Lower leg skin (tissue), 4 donors: ENCODE measurements at regions not wholly inside any gene's neighbourhood (a gene's known extent, or its start where the extent isn't known, plus 50 kb on each side); places are given as distances from the start of the nearest gene placed in this dataset.

Source experiments
- DNase-seq, 2 donors: peaks; one replicate each; pipeline ENCODE4 v3.0.0-alpha.2; 2019; ENCODE audit warnings: low spot score in 2 of 2
- H3K4me3 ChIP-seq: fragments of 200-600 bp; sonication (generic); 2 replicates; pipeline ENCODE4 v1.5.1; 2017; ENCODE audit warnings: mild to moderate bottlenecking, low read depth; ENCODE audit not compliant: poor library complexity, severe bottlenecking
- POLR2A ChIP-seq, 2 donors: fragments of 450-650 bp; IDR thresholded peaks; one replicate each; pipeline ENCODE4 v1.6.1; 2016 to 2017; ENCODE audit warnings: antibody characterized with exemption in 2 of 2, mild to moderate bottlenecking in 1 of 2, moderate library complexity in 1 of 2
- WGBS, 2 donors: methylation state at CpG; one replicate each; pipeline ENCODE4 v1.1.5; 2018; 5-methylcytosine and 5-hydroxymethylcytosine counted together
- intact Hi-C: fragments of 100-400 bp; cut with DNase I; formaldehyde crosslinking; loops from one replicate; pipeline ENCODE4 v1.15.0; 2023; ENCODE audit warnings: low total_unique reads
- TF ChIP-seq, protein P1 (sequence below), 3 donors: fragments of 450-650 bp; IDR thresholded peaks; one replicate each; pipeline ENCODE4 v1.5.1; 2016; ENCODE audit warnings: antibody characterized with exemption in 3 of 3, mild to moderate bottlenecking in 3 of 3, moderate library complexity in 2 of 3

DNA sequence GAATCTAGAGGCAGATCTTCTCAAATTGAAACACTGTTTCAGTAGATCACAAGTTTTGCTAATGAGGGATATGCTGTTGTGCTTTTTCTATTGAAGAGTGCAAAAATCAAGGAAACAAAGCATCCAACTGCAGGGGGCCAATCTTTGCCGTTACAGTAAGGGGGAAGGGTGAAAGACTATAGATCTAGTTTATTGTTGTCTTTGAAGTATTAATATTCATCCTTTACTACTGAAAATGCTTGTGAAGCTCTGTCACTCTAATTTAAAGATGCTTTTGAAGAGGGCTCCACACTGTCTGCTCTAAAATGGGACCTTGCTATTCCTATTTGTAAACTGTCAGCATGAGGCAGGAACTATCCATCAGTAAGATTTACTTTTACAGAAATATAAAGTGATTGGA, 110.3 kb downstream of the MBL2 start:
- no peak for TF ChIP-seq POLR2A (IDR thresholded peaks at IDR 0.05)
- TF ChIP-seq, protein P1, sequence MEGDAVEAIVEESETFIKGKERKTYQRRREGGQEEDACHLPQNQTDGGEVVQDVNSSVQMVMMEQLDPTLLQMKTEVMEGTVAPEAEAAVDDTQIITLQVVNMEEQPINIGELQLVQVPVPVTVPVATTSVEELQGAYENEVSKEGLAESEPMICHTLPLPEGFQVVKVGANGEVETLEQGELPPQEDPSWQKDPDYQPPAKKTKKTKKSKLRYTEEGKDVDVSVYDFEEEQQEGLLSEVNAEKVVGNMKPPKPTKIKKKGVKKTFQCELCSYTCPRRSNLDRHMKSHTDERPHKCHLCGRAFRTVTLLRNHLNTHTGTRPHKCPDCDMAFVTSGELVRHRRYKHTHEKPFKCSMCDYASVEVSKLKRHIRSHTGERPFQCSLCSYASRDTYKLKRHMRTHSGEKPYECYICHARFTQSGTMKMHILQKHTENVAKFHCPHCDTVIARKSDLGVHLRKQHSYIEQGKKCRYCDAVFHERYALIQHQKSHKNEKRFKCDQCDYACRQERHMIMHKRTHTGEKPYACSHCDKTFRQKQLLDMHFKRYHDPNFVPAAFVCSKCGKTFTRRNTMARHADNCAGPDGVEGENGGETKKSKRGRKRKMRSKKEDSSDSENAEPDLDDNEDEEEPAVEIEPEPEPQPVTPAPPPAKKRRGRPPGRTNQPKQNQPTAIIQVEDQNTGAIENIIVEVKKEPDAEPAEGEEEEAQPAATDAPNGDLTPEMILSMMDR (IDR thresholded peaks at IDR 0.05): no peak
- intact Hi-C loops: no loop called here
- WGBS, 2 donors: 21 to 33% methylated on average over 1 of the region's 1 CpG
- DNase-seq: no peak
- H3K4me3 ChIP-seq: no peak overlapping the region

DNA sequence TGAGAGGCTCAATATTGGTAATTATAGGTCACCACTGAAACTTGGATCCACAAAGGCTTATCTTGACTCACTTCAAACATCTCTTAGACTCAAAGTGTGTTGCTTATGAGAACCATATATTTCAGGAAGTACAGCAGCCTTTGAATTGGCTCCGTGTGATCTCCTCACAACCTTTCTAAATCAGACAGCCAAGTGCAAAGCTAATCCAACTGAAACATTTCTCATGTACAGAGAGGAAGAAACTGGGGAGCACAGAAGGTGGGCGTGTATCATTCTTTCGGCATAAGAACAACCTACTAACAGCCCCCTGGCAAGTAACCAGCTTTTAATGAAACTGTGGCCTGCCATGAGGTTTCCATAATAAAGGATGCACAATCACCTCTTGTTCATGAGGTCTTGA, 109.4 kb downstream of the MBL2 start:
- intact Hi-C loops: no loop called here
- WGBS, 2 donors: 66 to 74% methylated on average over 3 of the region's 3 CpGs
- DNase-seq: no peak
- no peak overlapping the region for H3K4me3 ChIP-seq
- TF ChIP-seq, protein P1 (IDR thresholded peaks at IDR 0.05): no peak
- no peak for TF ChIP-seq POLR2A (IDR thresholded peaks at IDR 0.05)

DNA sequence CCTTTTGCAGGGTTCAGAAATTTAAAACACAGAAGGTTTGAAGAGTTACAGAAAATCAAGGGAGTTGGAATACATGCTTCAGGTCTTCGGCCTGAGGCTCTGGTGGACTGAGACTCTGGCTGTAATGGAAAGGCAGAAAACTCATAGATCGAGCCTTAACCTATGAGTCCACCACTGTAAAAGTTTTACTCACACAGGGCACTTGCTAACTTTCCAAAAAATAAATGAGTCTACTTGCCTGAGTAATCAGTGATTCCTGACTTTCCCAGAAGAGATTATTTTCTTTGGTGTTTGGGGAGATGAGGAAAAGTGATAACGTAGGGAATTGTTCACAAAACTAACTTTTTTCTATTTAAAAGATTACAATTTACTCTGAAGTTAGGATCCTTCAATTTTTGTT, 108.0 kb downstream of the MBL2 start:
- no peak overlapping the region for H3K4me3 ChIP-seq
- TF ChIP-seq, protein P1 (IDR thresholded peaks at IDR 0.05): no peak
- 78 to 84% methylated on average over 3 of the region's 3 CpGs for WGBS, 2 donors
- intact Hi-C loops: loop anchor here (5.0 kb wide), 1 partner anchor 1948 kb away; no protein-coding TSS in a partner anchor
- no peak for DNase-seq

DNA sequence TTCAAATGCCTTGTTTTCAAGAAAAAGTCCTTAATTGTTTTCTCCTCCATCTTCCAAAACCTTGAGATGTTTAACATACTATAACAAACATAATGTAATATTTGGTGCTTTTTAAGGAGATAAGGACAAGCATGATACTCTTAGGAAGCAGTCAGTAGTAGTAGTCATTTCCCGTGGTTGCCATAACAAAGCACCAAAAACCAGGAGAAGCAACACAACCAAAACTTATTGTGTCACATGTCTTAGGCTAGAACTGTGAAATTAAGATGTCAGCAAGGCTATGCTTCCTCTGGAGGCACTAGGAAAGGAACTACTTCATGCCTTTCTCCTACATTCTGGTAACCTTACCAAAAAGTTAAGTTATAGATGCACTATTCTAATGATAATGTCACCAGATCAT, 106.8 kb downstream of the MBL2 start:
- H3K4me3 ChIP-seq: no peak overlapping the region
- WGBS, 2 donors: 87 to 95% methylated on average over 1 of the region's 1 CpG
- TF ChIP-seq POLR2A (IDR thresholded peaks at IDR 0.05): no peak
- TF ChIP-seq, protein P1 (IDR thresholded peaks at IDR 0.05): no peak
- DNase-seq: no peak
- intact Hi-C loops: loop anchor here (5.0 kb wide), 1 partner anchor 1946 kb away; no protein-coding TSS in a partner anchor

DNA sequence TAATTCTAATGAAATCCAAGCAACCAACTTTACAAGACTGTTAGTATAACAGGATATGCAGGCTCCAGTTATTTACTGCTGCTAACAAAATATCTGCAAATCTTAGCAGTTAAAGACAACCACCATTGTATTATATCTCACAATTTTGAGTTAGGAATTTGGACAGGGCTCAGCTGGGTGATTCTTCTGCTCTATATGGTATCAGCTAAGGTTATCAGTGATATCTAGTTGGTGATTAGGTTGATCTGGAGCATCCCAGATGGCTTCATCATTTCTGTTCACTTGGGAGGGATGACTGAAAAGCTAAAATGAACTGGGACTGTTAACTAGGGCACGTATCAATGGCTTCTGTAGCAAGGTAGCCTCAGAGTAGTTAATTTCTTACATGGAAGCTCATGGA, 105.7 kb downstream of the MBL2 start:
- intact Hi-C loops: loop anchor here (5.0 kb wide), 1 partner anchor 1945 kb away; no protein-coding TSS in a partner anchor
- TF ChIP-seq POLR2A (IDR thresholded peaks at IDR 0.05): no peak
- TF ChIP-seq, protein P1 (IDR thresholded peaks at IDR 0.05): no peak
- no peak for DNase-seq
- WGBS, 2 donors: 91 to 93% methylated on average over 1 of the region's 1 CpG
- H3K4me3 ChIP-seq: no peak overlapping the region

DNA sequence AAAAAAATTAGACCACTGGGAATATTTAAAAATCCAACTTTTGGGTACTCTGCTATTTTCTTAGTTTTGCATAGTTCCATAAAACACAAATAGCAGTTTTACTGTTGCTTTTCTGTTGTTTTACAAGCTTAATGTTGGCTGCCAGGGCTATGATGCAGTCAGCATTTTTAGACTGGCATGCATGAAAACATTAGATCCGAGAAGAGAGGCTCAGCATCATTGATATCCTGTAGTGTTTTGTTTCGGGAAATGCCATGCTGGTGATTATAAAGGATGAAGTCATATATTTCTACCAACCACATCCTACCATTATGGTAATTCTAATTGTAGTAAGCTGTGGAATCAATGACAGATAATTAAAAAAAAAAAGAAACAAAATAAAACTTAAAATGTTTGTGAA, 104.6 kb downstream of the MBL2 start:
- H3K4me3 ChIP-seq: no peak overlapping the region
- no peak for DNase-seq
- intact Hi-C loops: loop anchor here (5.0 kb wide), 1 partner anchor 1944 kb away; no protein-coding TSS in a partner anchor
- 37 to 54% methylated on average over 2 of the region's 2 CpGs for WGBS, 2 donors
- no peak for TF ChIP-seq POLR2A (IDR thresholded peaks at IDR 0.05)
- TF ChIP-seq, protein P1 (IDR thresholded peaks at IDR 0.05): no peak
